ENCODE measurements at regions not wholly inside any gene's neighbourhood (a gene's known extent, or its start where the extent isn't known, plus 50 kb on each side); places are given as distances from the start of the nearest gene placed in this dataset.

DNA sequence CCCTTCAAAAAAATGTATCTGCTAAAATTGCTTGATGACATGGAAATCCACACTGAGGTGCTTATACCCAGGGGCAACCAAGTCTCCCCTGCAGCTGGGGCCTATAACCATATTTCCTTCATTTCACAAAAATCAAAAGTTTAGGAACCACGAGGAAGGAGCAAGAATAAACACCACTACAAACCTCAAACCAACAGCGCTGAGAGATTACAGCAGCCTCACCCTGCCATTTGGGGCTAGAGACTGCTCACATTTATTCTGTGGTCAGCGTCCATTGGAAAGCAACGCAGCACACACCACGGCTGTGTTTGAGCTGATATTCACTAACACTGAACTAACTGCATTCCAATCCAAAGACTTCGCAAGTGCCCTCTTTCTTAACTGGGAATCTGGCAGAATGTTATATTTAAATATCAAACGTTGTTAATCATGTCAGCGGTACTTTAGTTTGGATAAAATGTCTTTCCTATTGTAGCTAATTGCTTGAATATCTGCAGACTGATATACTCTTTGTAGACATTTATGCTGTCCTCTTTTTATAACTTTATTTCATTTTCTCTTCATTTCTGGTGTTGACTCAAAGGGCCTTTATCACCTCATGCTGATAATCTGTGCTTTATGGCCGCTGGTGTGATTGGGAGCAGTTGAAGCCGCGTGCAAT lies 94.6 kb downstream of the FOXA2 start:
- TF ChIP-seq, protein P1, sequence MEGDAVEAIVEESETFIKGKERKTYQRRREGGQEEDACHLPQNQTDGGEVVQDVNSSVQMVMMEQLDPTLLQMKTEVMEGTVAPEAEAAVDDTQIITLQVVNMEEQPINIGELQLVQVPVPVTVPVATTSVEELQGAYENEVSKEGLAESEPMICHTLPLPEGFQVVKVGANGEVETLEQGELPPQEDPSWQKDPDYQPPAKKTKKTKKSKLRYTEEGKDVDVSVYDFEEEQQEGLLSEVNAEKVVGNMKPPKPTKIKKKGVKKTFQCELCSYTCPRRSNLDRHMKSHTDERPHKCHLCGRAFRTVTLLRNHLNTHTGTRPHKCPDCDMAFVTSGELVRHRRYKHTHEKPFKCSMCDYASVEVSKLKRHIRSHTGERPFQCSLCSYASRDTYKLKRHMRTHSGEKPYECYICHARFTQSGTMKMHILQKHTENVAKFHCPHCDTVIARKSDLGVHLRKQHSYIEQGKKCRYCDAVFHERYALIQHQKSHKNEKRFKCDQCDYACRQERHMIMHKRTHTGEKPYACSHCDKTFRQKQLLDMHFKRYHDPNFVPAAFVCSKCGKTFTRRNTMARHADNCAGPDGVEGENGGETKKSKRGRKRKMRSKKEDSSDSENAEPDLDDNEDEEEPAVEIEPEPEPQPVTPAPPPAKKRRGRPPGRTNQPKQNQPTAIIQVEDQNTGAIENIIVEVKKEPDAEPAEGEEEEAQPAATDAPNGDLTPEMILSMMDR (IDR thresholded peaks at IDR 0.05; ENCODE audit: insufficient read depth, low read length), result no peak
- H3K4me3 ChIP-seq (ENCODE audit: low read depth, low read length), result no peak overlapping the region
- DNase-seq (ENCODE audit: low read depth), result no peak

DNA sequence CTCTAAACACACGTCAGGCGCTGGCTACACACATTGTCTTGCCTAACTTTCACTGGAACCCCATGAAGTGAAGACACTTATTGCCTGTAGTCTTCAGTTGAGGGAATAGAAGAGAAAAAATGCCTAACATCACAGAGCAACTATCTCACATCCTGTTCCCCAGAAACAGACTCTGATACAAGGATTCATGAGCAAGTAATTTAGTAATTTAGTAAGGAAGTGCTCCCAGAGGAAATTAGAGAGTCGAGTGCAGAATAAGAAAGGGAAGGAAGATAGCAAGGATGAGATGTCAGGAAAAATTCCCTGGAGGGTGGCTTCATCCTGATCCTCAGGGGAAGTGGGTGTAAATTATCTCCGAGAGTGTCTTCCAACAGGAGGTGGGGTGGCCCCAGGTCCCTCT lies 104.0 kb downstream of the FOXA2 start:
- no peak overlapping the region for H3K4me3 ChIP-seq (ENCODE audit: low read depth, low read length)
- DNase-seq (ENCODE audit: low read depth), result no peak
- TF ChIP-seq, protein P1 (IDR thresholded peaks at IDR 0.05; ENCODE audit: insufficient read depth, low read length), result no peak

DNA sequence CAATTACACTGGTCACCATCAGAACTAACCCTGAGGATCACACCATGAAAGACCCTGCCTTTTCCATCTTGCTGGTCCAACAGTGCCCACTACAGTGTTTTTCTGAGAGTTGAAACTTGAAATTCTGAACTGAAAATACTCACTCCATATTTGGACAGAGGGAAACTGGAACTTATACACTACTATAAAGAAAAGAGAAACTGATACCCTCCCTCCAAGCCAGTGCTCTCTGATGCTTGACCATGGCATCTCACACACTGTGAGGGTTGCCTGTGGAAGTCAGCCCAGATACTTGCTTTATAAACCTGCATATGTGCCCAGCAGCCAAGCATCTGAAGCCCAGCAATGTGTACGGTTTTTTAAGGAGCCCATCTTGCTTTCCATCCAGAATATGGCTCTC lies 108.7 kb downstream of the FOXA2 start:
- TF ChIP-seq, protein P1 (IDR thresholded peaks at IDR 0.05; ENCODE audit: insufficient read depth, low read length), result no peak

DNA sequence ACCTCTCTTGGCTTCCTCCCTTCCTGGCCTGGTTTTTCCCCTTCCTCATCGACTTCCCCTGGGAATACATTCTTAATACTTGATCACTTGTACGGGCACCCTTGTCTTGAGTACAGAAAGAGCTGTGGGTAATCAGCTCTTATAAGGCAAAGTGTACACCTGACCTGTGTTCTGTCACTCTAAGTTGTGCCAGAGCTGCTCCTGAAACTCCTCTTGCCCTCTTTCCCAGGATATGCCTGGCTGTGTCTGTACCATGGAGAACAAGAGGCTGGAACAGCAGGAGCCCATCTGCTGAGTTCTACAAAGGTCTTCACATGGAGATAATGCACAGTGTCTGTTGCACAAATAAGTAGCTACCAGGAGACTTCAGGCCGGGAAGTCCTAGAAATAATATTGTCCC lies 110.1 kb downstream of the FOXA2 start:
- TF ChIP-seq, protein P1 (IDR thresholded peaks at IDR 0.05; ENCODE audit: insufficient read depth, low read length), result no peak
- H3K4me3 ChIP-seq (ENCODE audit: low read depth, low read length), result no peak overlapping the region
- DNase-seq (ENCODE audit: low read depth), result no peak

More for the DNA sequence above, 108.7 kb downstream of the FOXA2 start:
- H3K4me3 ChIP-seq (ENCODE audit: low read depth, low read length), result no peak overlapping the region
- no peak for DNase-seq (ENCODE audit: low read depth)

DNA sequence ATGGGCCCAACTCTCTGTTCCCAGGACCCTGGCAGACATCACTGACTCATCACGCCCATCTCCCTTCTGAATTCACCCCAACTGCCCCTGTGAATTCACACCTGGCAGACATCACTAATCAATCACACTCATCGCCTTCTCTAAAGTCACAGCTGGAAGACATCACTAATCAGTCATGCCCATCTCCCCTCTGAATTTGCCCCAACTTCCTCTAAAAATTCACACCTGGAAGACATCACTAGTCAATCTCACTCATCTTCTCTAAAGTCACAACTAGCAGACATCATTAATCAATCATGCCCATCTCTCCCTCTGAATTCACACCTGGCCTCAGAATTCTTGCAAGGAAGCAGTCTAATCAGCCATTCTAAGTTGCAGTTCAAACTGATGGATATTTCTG lies 111.1 kb downstream of the FOXA2 start:
- DNase-seq (ENCODE audit: low read depth), result no peak
- TF ChIP-seq, protein P1 (IDR thresholded peaks at IDR 0.05; ENCODE audit: insufficient read depth, low read length), result no peak
- no peak overlapping the region for H3K4me3 ChIP-seq (ENCODE audit: low read depth, low read length)

DNA sequence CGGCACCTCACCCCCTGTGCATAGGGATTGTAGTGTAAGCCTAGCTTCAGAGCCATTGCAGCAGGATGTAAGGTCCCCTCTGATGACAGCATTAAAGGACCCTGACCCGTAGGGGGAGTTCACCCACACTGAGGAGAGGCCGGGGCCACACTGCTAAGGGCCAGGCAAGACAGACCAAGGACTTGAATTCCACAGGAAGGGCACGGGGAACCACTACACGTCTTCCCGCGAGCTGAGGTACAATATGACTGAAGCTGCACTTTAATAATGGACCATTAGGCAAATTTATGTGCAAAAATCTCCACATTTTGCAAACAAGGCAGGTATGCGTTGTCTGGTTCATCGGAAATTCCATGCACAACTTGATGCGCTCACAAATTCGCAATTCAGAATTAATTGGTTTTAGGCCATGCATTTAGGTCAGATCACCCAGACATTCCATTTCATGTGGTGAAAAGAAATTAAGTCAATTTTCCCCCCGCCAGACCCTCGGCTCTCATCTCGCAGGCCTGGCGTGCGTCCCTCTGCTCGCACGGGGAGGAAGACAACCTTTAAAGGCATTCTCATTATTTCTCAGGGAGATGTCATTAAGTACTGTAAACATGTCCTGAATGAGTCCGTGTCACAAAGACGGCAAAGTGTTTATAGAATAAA lies 111.8 kb downstream of the FOXA2 start:
- no peak for DNase-seq (ENCODE audit: low read depth)
- no peak overlapping the region for H3K4me3 ChIP-seq (ENCODE audit: low read depth, low read length)
- TF ChIP-seq, protein P1 (IDR thresholded peaks at IDR 0.05; ENCODE audit: insufficient read depth, low read length), result no peak

Data from fibroblast of the aortic adventitia (primary cell).